Common myeloid progenitor, CD34-positive (primary cell): ENCODE measurements at regions not wholly inside any gene's neighbourhood (a gene's known extent, or its start where the extent isn't known, plus 50 kb on each side); places are given as distances from the start of the nearest gene placed in this dataset.

Source experiments
- CTCF ChIA-PET: fragments of 350-600 bp; sonication (Branson Sonifier 250); formaldehyde crosslinking; loops from one replicate; lab custom pipeline; 2021; ENCODE audit warnings: antibody characterized with exemption; lab: Charles Lee
- POLR2A ChIA-PET: fragments of 350-600 bp; sonication (Branson Sonifier 250); formaldehyde crosslinking; loops from one replicate; lab custom pipeline; 2021; ENCODE audit warnings: antibody characterized with exemption; lab: Charles Lee
- DNase-seq, 3 donors: peaks; one replicate each; pipeline versions ENCODE4 v3.0.0 to v3.0.0-alpha.2; 2013
- H3K27ac ChIP-seq, 2 experiments: 1 replicate in 1 of 2; 2 replicates in 1 of 2; pipeline ENCODE4 v1.7.0; 2013; ENCODE audit warnings: inconsistent platforms in 2 of 2, low read length in 2 of 2, mild to moderate bottlenecking in 2 of 2, low read depth in 1 of 2, moderate library complexity in 1 of 2; ENCODE audit not compliant: severe bottlenecking in 2 of 2, insufficient read depth in 1 of 2, poor library complexity in 1 of 2
- H3K27me3 ChIP-seq, 5 experiments: replicated peaks in 2 of 5; 1 replicate in 3 of 5; 2 replicates in 2 of 5; pipeline versions ENCODE4 v1.6.1 to v1.7.0; 2013; ENCODE audit warnings: low read length in 4 of 5, mild to moderate bottlenecking in 2 of 5, moderate library complexity in 2 of 5, inconsistent platforms in 1 of 5; ENCODE audit not compliant: insufficient read depth in 5 of 5, control insufficient read depth in 4 of 5
- H3K36me3 ChIP-seq, 4 experiments: 1 replicate in 2 of 4; 2 replicates in 2 of 4; pipeline versions ENCODE4 v1.6.1 to v1.7.0; 2013; ENCODE audit warnings: low read length in 3 of 4, control low read depth in 1 of 4, mild to moderate bottlenecking in 1 of 4; ENCODE audit not compliant: control insufficient read depth in 4 of 4, insufficient read depth in 4 of 4
- H3K4me1 ChIP-seq, 4 experiments: 1 replicate in 3 of 4; 2 replicates in 1 of 4; pipeline versions ENCODE4 v1.6.1 to v1.7.1; 2013; ENCODE audit warnings: low read length in 3 of 4, mild to moderate bottlenecking in 3 of 4, control low read depth in 1 of 4, inconsistent platforms in 1 of 4, moderate library complexity in 1 of 4; ENCODE audit not compliant: control insufficient read depth in 4 of 4, insufficient read depth in 4 of 4; ENCODE audit errors: control extremely low read depth in 1 of 4
- H3K4me3 ChIP-seq, 7 experiments: 1 replicate in 4 of 7; 2 replicates in 3 of 7; pipeline versions ENCODE4 v1.5.1 to v1.7.0; 2013; ENCODE audit warnings: mild to moderate bottlenecking in 7 of 7, low read length in 6 of 7, moderate library complexity in 6 of 7, inconsistent platforms in 2 of 7, low read depth in 2 of 7, control low read depth in 1 of 7; ENCODE audit not compliant: insufficient read depth in 4 of 7, control insufficient read depth in 1 of 7; ENCODE audit errors: extremely low read depth in 1 of 7
- H3K9me3 ChIP-seq, 5 experiments: 1 replicate in 4 of 5; 2 replicates in 1 of 5; pipeline versions ENCODE4 v1.6.1 to v1.7.1; 2013; ENCODE audit warnings: low read length in 4 of 5, mild to moderate bottlenecking in 2 of 5, inconsistent platforms in 1 of 5, low read depth in 1 of 5, moderate library complexity in 1 of 5; ENCODE audit not compliant: control insufficient read depth in 4 of 5, insufficient read depth in 2 of 5; ENCODE audit errors: control extremely low read depth in 1 of 5
- WGBS: methylation state at CpG from one replicate; pipeline ENCODE4 v1.1.5; 2013; ENCODE audit not compliant: insufficient coverage; 5-methylcytosine and 5-hydroxymethylcytosine counted together

DNA sequence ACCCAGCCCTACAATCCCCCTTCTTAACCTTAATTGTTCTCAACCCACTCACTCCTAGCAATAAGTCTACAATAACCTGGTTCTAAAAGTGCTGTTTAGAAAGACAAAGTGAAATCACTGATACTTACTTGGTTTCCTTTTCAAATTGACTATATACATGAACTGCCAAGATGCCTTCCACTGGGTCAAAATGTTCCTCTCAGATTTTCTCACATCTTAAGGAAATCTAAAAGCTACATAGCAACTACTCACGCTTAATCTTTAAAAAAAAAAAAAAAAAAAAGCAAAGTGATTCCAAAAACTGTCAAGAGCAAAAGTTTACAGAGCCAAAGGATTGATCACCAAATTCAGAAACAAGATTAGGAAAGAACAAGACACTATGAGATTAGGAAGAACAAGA is 68.7 kb upstream of the MAP4 start:
- no CpG with 5 or more reads among the region's 1 CpG for WGBS
- ChIA-PET POLR2A (no interaction called here), CTCF (interaction anchor here (0.6 kb wide), 1 partner anchor 37 kb away, joined by 4 read pairs; no protein-coding TSS in a partner anchor)
- H3K27ac ChIP-seq, result no peak overlapping the region
- peaks cover 6 to 23% (median 14%) of the 10 kb centered on the region in 4 experiments for H3K4me1 ChIP-seq
- H3K9me3 ChIP-seq, result no peaks in the 10 kb centered on the region
- no peak overlapping the region for H3K4me3 ChIP-seq
- no peaks in the 10 kb centered on the region for H3K36me3 ChIP-seq
- H3K27me3 ChIP-seq, result no peaks in the 10 kb centered on the region
- DNase-seq, result no peak

DNA sequence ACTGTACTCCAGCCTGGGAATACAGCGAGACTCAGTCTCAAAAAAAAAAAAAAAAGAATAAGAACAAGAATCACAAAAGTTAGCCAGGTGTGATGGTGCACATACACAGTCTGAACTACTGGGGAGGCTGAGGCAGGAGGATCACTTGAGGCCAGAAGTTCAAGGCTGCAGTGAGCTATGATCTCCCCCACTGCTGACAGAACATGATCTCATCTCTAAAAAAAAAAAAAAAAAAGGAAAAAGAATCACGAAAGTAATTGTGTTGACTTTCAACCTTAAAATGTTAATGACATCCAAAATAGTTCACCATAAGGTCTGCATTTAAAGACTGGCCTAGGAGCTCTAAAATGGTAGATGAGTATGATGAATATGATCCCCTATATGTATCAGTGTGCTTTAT is 68.0 kb upstream of the MAP4 start:
- ChIA-PET CTCF (no interaction called here), POLR2A (interaction anchor here (0.6 kb wide), 1 partner anchor 11 kb away, joined by 5 read pairs; no protein-coding TSS in a partner anchor)
- no CpG with 5 or more reads among the region's 2 CpGs for WGBS

DNA sequence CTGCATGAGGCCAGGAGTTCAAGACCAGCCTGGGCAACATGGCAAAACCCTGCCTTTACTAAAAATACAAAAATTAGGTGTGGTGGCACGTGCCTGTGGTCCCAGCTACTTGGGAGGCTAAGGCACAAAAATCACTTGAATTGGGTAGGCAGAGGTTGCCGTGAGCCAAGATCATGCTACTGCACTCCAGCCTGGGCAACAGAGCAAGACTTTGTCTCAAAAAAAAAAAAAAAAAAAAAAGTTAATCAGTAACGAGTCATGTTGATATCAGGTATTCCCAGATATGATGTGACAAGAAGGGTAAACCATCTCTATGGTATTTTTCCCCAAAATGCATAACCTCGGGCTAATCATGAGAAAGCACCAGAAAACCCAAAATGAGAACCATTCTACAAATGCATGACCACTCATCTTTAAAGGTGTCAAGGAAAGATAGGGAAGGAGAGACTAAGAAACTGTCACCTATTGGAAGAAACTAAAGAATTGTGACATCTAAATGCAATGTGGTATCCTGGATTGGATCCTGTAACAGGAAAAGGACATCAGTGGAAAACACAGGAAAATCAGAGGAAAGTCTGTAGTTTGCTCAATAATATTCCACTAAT is 66.5 kb upstream of the MAP4 start:
- Histone ChIP-seq H3K4me3 (no peak overlapping the region), H3K9me3 (no peaks in the 10 kb centered on the region), H3K27me3 (no peaks in the 10 kb centered on the region), H3K27ac (no peak overlapping the region), H3K36me3 (no peaks in the 10 kb centered on the region), H3K4me1 (peaks cover 6 to 11% (median 7%) of the 10 kb centered on the region in 4 experiments)
- ChIA-PET POLR2A (no interaction called here), CTCF (no interaction called here)
- 100% methylated on average over 2 of the region's 4 CpGs for WGBS
- DNase-seq, result no peak

More for the DNA sequence above, 68.0 kb upstream of the MAP4 start:
- no peaks in the 10 kb centered on the region for H3K27me3 ChIP-seq
- H3K4me1 ChIP-seq, result peaks cover 6 to 16% (median 12%) of the 10 kb centered on the region in 4 experiments
- no peaks in the 10 kb centered on the region for H3K36me3 ChIP-seq
- H3K9me3 ChIP-seq, result no peaks in the 10 kb centered on the region
- H3K4me3 ChIP-seq, result no peak overlapping the region
- no peak overlapping the region for H3K27ac ChIP-seq
- DNase-seq, result no peak

DNA sequence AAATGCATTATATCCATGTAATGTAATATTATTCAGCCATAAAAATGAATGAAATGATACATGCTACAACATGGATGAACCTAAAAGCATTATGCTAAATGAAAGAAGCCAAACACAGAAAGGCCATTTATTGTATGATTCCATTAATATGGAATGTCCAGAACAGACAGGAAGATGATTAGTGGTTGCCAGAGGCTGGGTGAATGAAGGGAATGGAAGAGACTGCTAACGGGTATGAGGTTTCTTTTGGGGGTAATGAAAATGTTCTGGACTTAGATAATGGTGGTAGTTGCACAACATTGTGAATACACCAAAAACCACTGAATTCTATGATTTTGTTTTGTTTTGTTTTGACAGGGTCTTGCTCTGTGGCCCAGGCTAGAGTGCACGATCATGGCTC is 61.6 kb upstream of the MAP4 start:
- WGBS, result 80% methylated on average over 1 of the region's 2 CpGs
- Histone ChIP-seq H3K9me3 (no peaks in the 10 kb centered on the region), H3K27ac (no peak overlapping the region), H3K27me3 (no peaks in the 10 kb centered on the region), H3K4me3 (no peak overlapping the region), H3K36me3 (no peaks in the 10 kb centered on the region), H3K4me1 (no peaks in the 10 kb centered on the region)
- POLR2A ChIA-PET, result no interaction called here
- no peak for DNase-seq
- CTCF ChIA-PET, result interaction anchor here (0.7 to 1.6 kb wide), 3 partner anchors 10 to 74 kb away, joined by 3 to 4 read pairs (median 4); no protein-coding TSS in a partner anchor

DNA sequence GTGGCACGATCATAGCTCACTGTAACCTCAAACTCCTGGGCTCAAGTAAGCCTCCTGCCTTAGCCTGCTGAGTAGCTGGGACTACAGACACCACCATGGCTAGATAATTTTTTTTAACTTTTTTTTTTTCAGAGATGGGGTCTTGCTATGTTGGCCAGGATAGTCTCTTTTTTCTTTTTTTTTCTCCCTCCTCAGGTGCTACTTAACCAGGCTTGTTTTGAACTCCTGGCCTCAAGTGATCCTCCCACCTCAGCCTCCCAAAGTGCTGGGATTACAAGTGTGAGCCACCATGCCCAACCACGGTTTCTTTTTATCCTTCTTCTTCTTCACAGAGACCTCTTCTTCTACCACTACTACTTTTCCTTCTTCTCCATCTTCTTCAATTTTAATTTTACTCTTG is 53.8 kb upstream of the MAP4 start:
- H3K27me3 ChIP-seq, result no peaks in the 10 kb centered on the region
- DNase-seq, result no peak
- no peaks in the 10 kb centered on the region for H3K36me3 ChIP-seq
- no peak overlapping the region for H3K4me3 ChIP-seq
- WGBS, result 100% methylated on average over 1 of the region's 2 CpGs
- ChIA-PET CTCF (interaction anchor here (0.6 to 1.2 kb wide), 3 partner anchors 108 to 189 kb away, joined by 3 read pairs; no protein-coding TSS in a partner anchor), POLR2A (no interaction called here)
- H3K9me3 ChIP-seq, result no peaks in the 10 kb centered on the region
- no peaks in the 10 kb centered on the region for H3K4me1 ChIP-seq
- no peak overlapping the region for H3K27ac ChIP-seq

DNA sequence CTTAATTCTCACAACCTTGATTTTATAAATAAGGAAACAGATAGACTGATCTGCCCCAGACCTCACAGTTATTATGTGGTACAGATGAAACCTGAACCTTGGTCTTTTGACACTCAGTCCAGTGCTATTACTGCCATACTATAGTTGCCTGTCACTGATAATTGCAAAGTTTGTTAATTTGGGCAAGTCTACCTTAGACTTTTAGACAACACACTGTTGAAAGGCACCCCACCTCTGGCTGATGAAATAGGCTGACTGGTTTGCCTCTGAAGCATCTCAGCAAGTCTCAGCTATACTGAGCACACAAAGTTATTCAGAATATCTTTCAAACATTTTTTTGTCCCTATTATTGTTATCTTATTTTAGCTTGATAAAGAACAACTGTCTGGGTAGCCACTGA is 53.1 kb upstream of the MAP4 start:
- no peak overlapping the region for H3K4me3 ChIP-seq
- H3K36me3 ChIP-seq, result no peaks in the 10 kb centered on the region
- CTCF ChIA-PET, result interaction anchor here (0.6 to 1.2 kb wide), 3 partner anchors 109 to 188 kb away, joined by 3 read pairs; no protein-coding TSS in a partner anchor
- no peaks in the 10 kb centered on the region for H3K4me1 ChIP-seq
- DNase-seq, result no peak
- H3K27me3 ChIP-seq, result no peaks in the 10 kb centered on the region
- H3K9me3 ChIP-seq, result no peaks in the 10 kb centered on the region
- POLR2A ChIA-PET, result no interaction called here
- no peak overlapping the region for H3K27ac ChIP-seq

DNA sequence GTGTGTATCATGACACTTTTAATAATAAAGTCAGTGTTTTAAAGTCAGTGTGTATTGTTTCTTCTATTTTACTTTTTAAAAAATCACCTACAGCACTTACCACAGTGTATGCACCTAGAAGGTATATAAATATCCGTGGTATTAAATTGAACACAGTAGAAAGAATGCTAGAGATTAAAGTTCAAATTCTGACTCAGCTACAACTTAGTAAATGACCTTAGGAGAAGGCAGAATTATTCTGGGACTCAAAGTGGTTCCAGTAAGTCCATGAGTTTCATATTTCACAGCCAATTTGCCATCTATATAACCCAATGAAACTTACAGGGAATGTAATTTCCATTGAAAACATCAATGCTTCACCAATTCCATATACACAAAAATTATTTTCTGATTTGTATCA is 52.7 kb upstream of the MAP4 start:
- H3K27ac ChIP-seq, result no peak overlapping the region
- CTCF ChIA-PET, result interaction anchor here (1.2 kb wide), 1 partner anchor 109 kb away, joined by 3 read pairs; no protein-coding TSS in a partner anchor

More for the DNA sequence above, 52.7 kb upstream of the MAP4 start:
- POLR2A ChIA-PET, result no interaction called here
- H3K27me3 ChIP-seq, result no peaks in the 10 kb centered on the region
- H3K9me3 ChIP-seq, result no peaks in the 10 kb centered on the region
- DNase-seq, result no peak
- no peak overlapping the region for H3K4me3 ChIP-seq
- H3K36me3 ChIP-seq, result no peaks in the 10 kb centered on the region
- WGBS, result no CpG with 5 or more reads among the region's 1 CpG
- H3K4me1 ChIP-seq, result no peaks in the 10 kb centered on the region
